Neuronal stem cell (in vitro differentiated cells): ENCODE measurements at regions not wholly inside any gene's neighbourhood (a gene's known extent, or its start where the extent isn't known, plus 50 kb on each side); places are given as distances from the start of the nearest gene placed in this dataset.
"Not testable (repeated sequence)": the region's sequence is repeated elsewhere in the genome, so short reads cannot be mapped to it uniquely, and the experiment has no call there.

Source experiments
- DNase-seq: peaks from one replicate; pipeline ENCODE4 v3.0.0-alpha.2; 2013; ENCODE audit warnings: low spot score
- H2AFZ ChIP-seq: one replicate; pipeline ENCODE4 v1.6.1; 2013; ENCODE audit warnings: mild to moderate bottlenecking, low read length, inconsistent platforms
- H2AK5ac ChIP-seq: 2 replicates; pipeline ENCODE4 v1.6.1; 2013; ENCODE audit warnings: low read depth, mild to moderate bottlenecking, inconsistent platforms, low read length, moderate library complexity, mixed read lengths
- H2BK120ac ChIP-seq: 2 replicates; pipeline ENCODE4 v1.6.1; 2013; ENCODE audit warnings: low read depth, mild to moderate bottlenecking, inconsistent platforms, low read length, moderate library complexity, mixed read lengths
- H2BK12ac ChIP-seq: one replicate; pipeline ENCODE4 v1.6.1; 2013; ENCODE audit warnings: low read length, inconsistent platforms
- H2BK15ac ChIP-seq: 2 replicates; pipeline ENCODE4 v1.6.1; 2013; ENCODE audit warnings: mild to moderate bottlenecking, low read length, inconsistent platforms, mixed read lengths
- H2BK5ac ChIP-seq: one replicate; pipeline ENCODE4 v1.6.1; 2013; ENCODE audit warnings: inconsistent platforms, mild to moderate bottlenecking, low read length, moderate library complexity
- H3K14ac ChIP-seq: one replicate; pipeline ENCODE4 v1.6.1; 2013; ENCODE audit warnings: low read length, inconsistent platforms
- H3K18ac ChIP-seq: 2 replicates; pipeline ENCODE4 v1.6.1; 2013; ENCODE audit warnings: low read length, inconsistent platforms
- H3K23ac ChIP-seq: 2 replicates; pipeline ENCODE4 v1.6.1; 2013; ENCODE audit warnings: low read depth, mild to moderate bottlenecking, mixed read lengths, low read length, inconsistent platforms; ENCODE audit not compliant: poor library complexity
- H3K27ac ChIP-seq: replicated peaks from 3 replicates; pipeline ENCODE4 v1.5.1; 2013; ENCODE audit warnings: low read length, inconsistent platforms
- H3K27me3 ChIP-seq, 3 experiments: 2 replicates each; pipeline ENCODE4 v1.6.1; 2013; ENCODE audit warnings: low read length in 3 of 3, mild to moderate bottlenecking in 2 of 3, inconsistent platforms in 1 of 3, low read depth in 1 of 3, mixed read lengths in 1 of 3, moderate library complexity in 1 of 3; ENCODE audit not compliant: control insufficient read depth in 3 of 3, insufficient read depth in 3 of 3
- H3K36me3 ChIP-seq, 2 donors: replicated peaks in 1 of 2; 2 replicates each; pipeline ENCODE4 v1.6.1; 2013; ENCODE audit warnings: low read length in 2 of 2; ENCODE audit not compliant: control insufficient read depth in 2 of 2, insufficient read depth in 2 of 2
- H3K4ac ChIP-seq: 2 replicates; pipeline ENCODE4 v1.6.1; 2013; ENCODE audit warnings: inconsistent platforms, mild to moderate bottlenecking, low read length, moderate library complexity
- H3K4me1 ChIP-seq, 2 donors: 1 replicate in 1 of 2; 2 replicates in 1 of 2; pipeline ENCODE4 v1.6.1; 2013; ENCODE audit warnings: low read length in 2 of 2, low read depth in 1 of 2; ENCODE audit not compliant: control insufficient read depth in 2 of 2, insufficient read depth in 1 of 2
- H3K4me2 ChIP-seq: one replicate; pipeline ENCODE4 v1.6.1; 2013; ENCODE audit warnings: mild to moderate bottlenecking, low read length, inconsistent platforms; ENCODE audit not compliant: insufficient read depth, poor library complexity, severe bottlenecking
- H3K4me3 ChIP-seq, 2 donors: 2 replicates each; pipeline ENCODE4 v1.5.1; 2013; ENCODE audit warnings: low read length in 2 of 2, mild to moderate bottlenecking in 2 of 2, inconsistent platforms in 1 of 2, moderate library complexity in 1 of 2
- H3K79me1 ChIP-seq: one replicate; pipeline ENCODE4 v1.6.1; 2013; ENCODE audit warnings: low read depth, mild to moderate bottlenecking, inconsistent platforms, low read length, moderate library complexity
- H3K9ac ChIP-seq: one replicate; pipeline ENCODE4 v1.6.1; 2013; ENCODE audit warnings: mild to moderate bottlenecking, low read depth, low read length, inconsistent platforms; ENCODE audit not compliant: poor library complexity
- H3K9me3 ChIP-seq, 2 donors: replicated peaks in 1 of 2; 2 replicates each; pipeline versions ENCODE3 to v1.6.1; 2013; ENCODE audit warnings: low read length in 2 of 2, mild to moderate bottlenecking in 2 of 2, inconsistent platforms in 1 of 2, low read depth in 1 of 2, mixed read lengths in 1 of 2, moderate library complexity in 1 of 2; ENCODE audit not compliant: control insufficient read depth in 2 of 2, insufficient read depth in 1 of 2
- H4K8ac ChIP-seq: one replicate; pipeline ENCODE4 v1.6.1; 2013; ENCODE audit warnings: low read depth, mild to moderate bottlenecking, inconsistent platforms, low read length, moderate library complexity
- H4K91ac ChIP-seq: one replicate; pipeline ENCODE4 v1.6.1; 2013; ENCODE audit warnings: low read length, low read depth, mild to moderate bottlenecking, inconsistent platforms; ENCODE audit not compliant: poor library complexity
- WGBS, 2 donors: extraction: QIAGEN DNeasy Blood & Tissue Kit; methylation state at CpG; one replicate each; pipeline ENCODE4 v1.1.7; 2013; ENCODE audit warnings: missing lambda C conversion rate in 2 of 2, mixed read lengths in 1 of 2; ENCODE audit not compliant: insufficient read length in 2 of 2, insufficient replicate concordance in 1 of 2; ENCODE audit errors: extremely low coverage in 2 of 2; 5-methylcytosine and 5-hydroxymethylcytosine counted together

DNA sequence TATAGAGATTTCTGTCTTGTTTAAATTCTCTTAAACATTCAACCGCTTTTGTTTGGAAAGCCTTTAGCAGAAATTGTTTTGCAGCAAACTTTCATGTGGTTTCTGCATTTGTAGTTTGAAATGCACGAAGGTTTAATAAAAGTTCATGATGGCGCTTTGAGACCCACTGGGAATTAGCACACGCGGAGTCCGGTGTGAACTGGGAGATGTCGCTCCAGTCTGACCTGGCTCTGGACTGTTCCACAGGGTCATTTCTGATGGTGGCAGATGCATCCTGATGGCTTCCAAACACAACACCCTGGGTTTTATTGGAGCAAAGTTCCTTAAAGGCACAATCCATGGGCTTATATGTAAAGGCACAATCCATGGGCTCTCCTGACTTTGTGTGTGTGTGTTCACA, 78.1 kb upstream of the MTHFD1L start:
- H3K4me1 ChIP-seq: peaks cover 0 to 2% of the 10 kb centered on the region in 2 donors
- H2BK12ac ChIP-seq: no peak overlapping the region
- H3K14ac ChIP-seq: no peak overlapping the region
- no peak overlapping the region for H3K23ac ChIP-seq
- H4K8ac ChIP-seq: no peak overlapping the region
- peaks cover 2 to 11% of the 10 kb centered on the region in 2 donors for H3K9me3 ChIP-seq
- no peak overlapping the region for H3K27ac ChIP-seq
- DNase-seq: no peak
- no peaks in the 10 kb centered on the region for H3K27me3 ChIP-seq
- no peak overlapping the region for H3K18ac ChIP-seq
- H3K79me1 ChIP-seq: no peaks in the 10 kb centered on the region
- H2AK5ac ChIP-seq: no peak overlapping the region
- peaks cover 8 to 83% of the 10 kb centered on the region in 2 donors for H3K36me3 ChIP-seq
- no peak overlapping the region for H4K91ac ChIP-seq
- H2AFZ ChIP-seq: no peak overlapping the region
- WGBS, 2 donors: no CpG with 5 or more reads among the region's 7 CpGs
- no peak overlapping the region for H3K4me3 ChIP-seq
- H2BK120ac ChIP-seq: no peak overlapping the region
- H2BK5ac ChIP-seq: no peak overlapping the region
- no peak overlapping the region for H2BK15ac ChIP-seq
- H3K4ac ChIP-seq: no peak overlapping the region
- no peak overlapping the region for H3K4me2 ChIP-seq
- no peak overlapping the region for H3K9ac ChIP-seq

DNA sequence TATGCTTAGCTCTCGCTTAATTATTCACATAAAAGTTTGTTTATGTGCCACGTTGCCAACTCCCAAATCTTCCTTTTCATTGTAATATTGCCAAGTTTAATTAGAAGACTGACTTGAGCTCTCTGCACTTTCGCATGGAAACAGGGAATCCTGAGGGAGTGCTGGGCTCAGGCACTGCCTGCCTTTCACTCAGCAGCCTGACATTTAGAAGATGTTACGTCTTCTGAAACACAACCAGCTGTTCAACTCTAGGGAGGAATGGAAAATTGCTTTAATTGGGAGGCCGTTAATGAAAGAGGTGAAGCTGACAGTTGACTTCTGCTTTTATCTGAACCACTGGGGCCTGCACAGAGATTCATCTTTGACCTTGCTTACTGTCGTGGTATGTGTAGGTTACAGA, 77.4 kb upstream of the MTHFD1L start:
- H3K27me3 ChIP-seq: no peaks in the 10 kb centered on the region
- WGBS, 2 donors: no CpG with 5 or more reads among the region's 6 CpGs

GRCh38 chr6:150789906-150790305, 75.6 kb upstream of the MTHFD1L start:
- not testable (repeated sequence) for H2AK5ac ChIP-seq, H3K27ac ChIP-seq, H3K14ac ChIP-seq, H3K4me2 ChIP-seq, H3K23ac ChIP-seq, H2BK5ac ChIP-seq, H4K91ac ChIP-seq, H2BK120ac ChIP-seq, H3K79me1 ChIP-seq, H3K9ac ChIP-seq, H2BK15ac ChIP-seq, H3K4me3 ChIP-seq, H3K4me1 ChIP-seq, DNase-seq, H3K18ac ChIP-seq, H2BK12ac ChIP-seq, H3K27me3 ChIP-seq, H3K4ac ChIP-seq, H3K9me3 ChIP-seq, H2AFZ ChIP-seq, H4K8ac ChIP-seq
- peaks cover 8 to 73% of the 10 kb centered on the region in 2 donors for H3K36me3 ChIP-seq
- no CpG with 5 or more reads among the region's 6 CpGs for WGBS, 2 donors

More for the DNA sequence above, 77.4 kb upstream of the MTHFD1L start:
- Histone ChIP-seq H3K4ac (no peak overlapping the region), H3K4me2 (no peak overlapping the region), H3K4me3 (no peak overlapping the region), H3K18ac (no peak overlapping the region), H3K4me1 (peaks cover 0 to 2% of the 10 kb centered on the region in 2 donors), H4K91ac (no peak overlapping the region), H2BK120ac (no peak overlapping the region), H2BK5ac (no peak overlapping the region), H3K36me3 (peaks cover 8 to 82% of the 10 kb centered on the region in 2 donors), H3K9me3 (peaks cover 2 to 8% of the 10 kb centered on the region in 2 donors), H2BK15ac (no peak overlapping the region), H3K23ac (no peak overlapping the region), H3K27ac (no peak overlapping the region), H2AK5ac (no peak overlapping the region), H2AFZ (no peak overlapping the region), H3K14ac (no peak overlapping the region), H3K79me1 (no peaks in the 10 kb centered on the region), H3K9ac (no peak overlapping the region), H2BK12ac (no peak overlapping the region), H4K8ac (no peak overlapping the region)
- DNase-seq: no peak

GRCh38 chr6:150791717-150792116, 73.8 kb upstream of the MTHFD1L start:
- H3K4me2 ChIP-seq: no peak overlapping the region
- H3K27ac ChIP-seq: no peak overlapping the region
- H2BK12ac ChIP-seq: no peak overlapping the region
- H3K9ac ChIP-seq: no peak overlapping the region
- H2AK5ac ChIP-seq: no peak overlapping the region
- no CpG with 5 or more reads among the region's 1 CpG for WGBS, 2 donors
- H4K8ac ChIP-seq: no peak overlapping the region
- H3K4me3 ChIP-seq: no peak overlapping the region
- no peak overlapping the region for H2AFZ ChIP-seq
- H3K9me3 ChIP-seq: no peaks in the 10 kb centered on the region
- no peaks in the 10 kb centered on the region for H3K27me3 ChIP-seq
- peaks cover 8 to 76% of the 10 kb centered on the region in 2 donors for H3K36me3 ChIP-seq
- H3K14ac ChIP-seq: no peak overlapping the region
- no peaks in the 10 kb centered on the region for H3K79me1 ChIP-seq
- no peak for DNase-seq
- no peak overlapping the region for H3K23ac ChIP-seq
- no peak overlapping the region for H2BK15ac ChIP-seq
- no peak overlapping the region for H2BK5ac ChIP-seq
- no peaks in the 10 kb centered on the region for H3K4me1 ChIP-seq
- no peak overlapping the region for H4K91ac ChIP-seq
- no peak overlapping the region for H3K4ac ChIP-seq
- H2BK120ac ChIP-seq: no peak overlapping the region
- no peak overlapping the region for H3K18ac ChIP-seq
